ENCODE measurements at regions not wholly inside any gene's neighbourhood (a gene's known extent, or its start where the extent isn't known, plus 50 kb on each side); places are given as distances from the start of the nearest gene placed in this dataset.
"Not testable (repeated sequence)": the region's sequence is repeated elsewhere in the genome, so short reads cannot be mapped to it uniquely, and the experiment has no call there.

GRCh38 chrX:114037515-114037914 lies 546.4 kb upstream of the HTR2C start:
- Histone ChIP-seq H3K4me1 (peaks cover 9% of the 10 kb centered on the region), H3K9me3 (no peaks in the 10 kb centered on the region; the same call in 1 of the 2 replicates)
- in situ Hi-C loops (cut with MboI; ENCODE audit: low sequenced_read_pairs) = no loop called here

DNA sequence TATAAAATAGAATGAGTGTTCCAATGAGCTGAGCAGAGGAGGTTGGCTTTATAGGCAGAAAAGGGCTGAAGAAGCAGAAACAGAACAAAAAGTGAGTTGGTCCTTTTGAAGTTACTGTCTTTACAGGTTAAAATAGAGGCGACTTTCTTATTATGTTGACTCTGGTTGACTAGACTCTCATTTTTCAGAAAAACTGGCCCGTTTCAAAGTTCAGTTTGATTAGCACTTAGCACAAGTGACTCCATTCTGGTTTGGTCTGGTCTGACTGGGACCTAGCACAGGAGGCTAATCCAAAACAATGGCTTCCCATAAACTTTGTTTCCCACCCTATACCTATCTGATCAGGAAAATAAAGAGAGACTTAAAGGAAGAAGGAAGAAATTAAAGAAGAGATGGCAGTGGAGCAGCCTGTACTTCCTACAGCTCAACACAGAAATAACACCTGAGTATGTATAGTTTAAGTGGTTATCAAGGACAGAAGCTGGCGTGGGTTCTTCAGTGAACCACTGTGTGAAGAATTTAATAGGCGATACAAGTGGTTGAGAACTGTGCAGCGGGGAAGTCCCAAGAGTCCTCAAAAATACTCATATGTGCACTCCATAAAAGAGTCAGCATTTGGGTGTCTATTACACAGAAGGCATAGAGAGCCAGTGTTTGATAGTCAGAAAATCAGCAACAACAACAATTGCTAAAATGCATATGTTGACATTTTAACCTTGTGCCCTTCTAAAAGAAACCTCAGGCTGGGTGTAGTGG lies 554.8 kb upstream of the HTR2C start:
- peaks cover 8% of the 10 kb centered on the region for H3K9me3 ChIP-seq
- DNase-seq (ENCODE audit: low spot score in 2 of 2) = no peak
- in situ Hi-C loops (cut with MboI; ENCODE audit: low sequenced_read_pairs) = no loop called here
- no peaks in the 10 kb centered on the region for H3K4me1 ChIP-seq
- no peaks in the 10 kb centered on the region for H3K27me3 ChIP-seq (ENCODE audit: low read depth)
- H3K4me3 ChIP-seq = no peak overlapping the region
- no peaks in the 10 kb centered on the region for H3K36me3 ChIP-seq (replicated peaks)

More at GRCh38 chrX:114037515-114037914, 546.4 kb upstream of the HTR2C start:
- Histone ChIP-seq H3K27me3 (ENCODE audit: low read depth) (no peaks in the 10 kb centered on the region), H3K36me3 (replicated peaks) (no peaks in the 10 kb centered on the region), H3K4me3 (no peak overlapping the region)
- DNase-seq (ENCODE audit: low spot score in 2 of 2) = no peak

DNA sequence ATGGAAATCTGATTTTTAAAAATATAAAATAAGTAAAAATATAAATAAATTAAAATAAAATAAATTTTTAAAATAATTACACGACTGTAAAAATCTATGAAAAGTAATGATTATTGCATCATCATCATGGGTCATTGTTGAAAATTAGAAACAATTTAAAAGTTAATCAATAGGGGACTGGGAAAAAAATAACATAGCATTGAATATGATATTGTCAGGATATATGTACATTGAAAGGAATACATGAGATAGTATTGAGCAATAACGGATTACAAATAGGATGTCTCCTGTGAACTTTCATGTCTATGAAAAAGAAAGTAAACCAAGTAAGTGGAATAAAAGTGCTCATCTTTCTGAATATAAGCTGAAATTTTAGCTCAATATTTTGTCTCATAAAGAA lies 566.8 kb upstream of the HTR2C start:
- Histone ChIP-seq H3K4me3 (no peak overlapping the region), H3K9me3 (no peaks in the 10 kb centered on the region), H3K4me1 (peaks cover 30% of the 10 kb centered on the region), H3K27me3 (ENCODE audit: low read depth) (no peaks in the 10 kb centered on the region), H3K36me3 (replicated peaks) (no peaks in the 10 kb centered on the region)
- in situ Hi-C loops (cut with MboI; ENCODE audit: low sequenced_read_pairs) = no loop called here
- DNase-seq (ENCODE audit: low spot score in 2 of 2) = no peak

GRCh38 chrX:114015966-114016365 lies 567.9 kb upstream of the HTR2C start:
- in situ Hi-C loops (cut with MboI; ENCODE audit: low sequenced_read_pairs) = no loop called here
- H3K27me3 ChIP-seq (ENCODE audit: low read depth) = no peaks in the 10 kb centered on the region
- H3K36me3 ChIP-seq (replicated peaks) = no peaks in the 10 kb centered on the region
- no peak for DNase-seq (ENCODE audit: low spot score in 2 of 2)
- no peak overlapping the region for H3K4me3 ChIP-seq
- peaks cover 30% of the 10 kb centered on the region for H3K4me1 ChIP-seq
- H3K9me3 ChIP-seq = no peaks in the 10 kb centered on the region

GRCh38 chrX:114006664-114007063 lies 577.2 kb upstream of the HTR2C start:
- no peaks in the 10 kb centered on the region for H3K4me1 ChIP-seq
- H3K9me3 ChIP-seq = no peaks in the 10 kb centered on the region
- DNase-seq (ENCODE audit: low spot score in 2 of 2) = no peak
- no peak overlapping the region for H3K4me3 ChIP-seq
- H3K36me3 ChIP-seq (replicated peaks) = no peaks in the 10 kb centered on the region
- no peaks in the 10 kb centered on the region for H3K27me3 ChIP-seq (ENCODE audit: low read depth)
- in situ Hi-C loops (cut with MboI; ENCODE audit: low sequenced_read_pairs) = no loop called here

- no peaks in the 10 kb centered on the region for H3K36me3 ChIP-seq (replicated peaks)
- peaks cover 8% of the 10 kb centered on the region for H3K4me1 ChIP-seq
- H3K9me3 ChIP-seq = no peaks in the 10 kb centered on the region
- H3K4me3 ChIP-seq = no peak overlapping the region
- no peaks in the 10 kb centered on the region for H3K27me3 ChIP-seq (ENCODE audit: low read depth)
- DNase-seq (ENCODE audit: low spot score in 2 of 2) = no peak
- in situ Hi-C loops (cut with MboI; ENCODE audit: low sequenced_read_pairs) = no loop called here
Measured at GRCh38 chrX:113996781-113997180, 587.1 kb upstream of the HTR2C start.

- peak overlapping the region; percentile 24 for H3K4me3 ChIP-seq
- peak; percentile 36 to 71 for DNase-seq (ENCODE audit: low spot score in 2 of 2)
Measured at GRCh38 chrX:113991720-113992119, 592.2 kb upstream of the HTR2C start.

DNA sequence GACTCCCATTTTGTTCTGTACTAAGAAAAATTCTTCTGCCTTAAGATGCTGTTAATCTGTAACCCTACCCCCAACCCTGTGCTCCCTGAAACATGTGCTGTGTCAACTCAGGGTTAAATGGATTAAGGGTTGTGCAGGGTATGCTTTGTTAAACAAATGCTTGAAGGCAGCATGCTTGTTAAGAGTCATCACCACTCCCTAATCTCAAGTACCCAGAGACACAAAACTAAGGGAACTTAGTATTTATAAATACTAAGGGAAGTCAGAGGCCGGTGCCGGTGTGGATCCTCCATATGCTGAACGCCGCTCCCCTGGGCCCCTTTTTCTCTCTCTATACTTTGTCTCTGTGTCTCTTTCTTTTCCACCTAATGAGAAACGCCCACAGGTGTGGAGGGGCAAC lies 593.2 kb upstream of the HTR2C start:
- Histone ChIP-seq H3K4me1 (peaks cover 35% of the 10 kb centered on the region), H3K4me3 (peak overlapping the region; percentile 24)
- H3K9me3 ChIP-seq; H3K27me3 ChIP-seq (ENCODE audit: low read depth); H3K36me3 ChIP-seq (replicated peaks); in situ Hi-C loops (cut with MboI; ENCODE audit: low sequenced_read_pairs): not testable (repeated sequence)
- DNase-seq (ENCODE audit: low spot score in 2 of 2) = peak; percentile 79 to 92

More at GRCh38 chrX:113991720-113992119, 592.2 kb upstream of the HTR2C start:
- H3K9me3 ChIP-seq; in situ Hi-C loops (cut with MboI; ENCODE audit: low sequenced_read_pairs); H3K27me3 ChIP-seq (ENCODE audit: low read depth); H3K36me3 ChIP-seq (replicated peaks): not testable (repeated sequence)
- H3K4me1 ChIP-seq = peaks cover 35% of the 10 kb centered on the region

DNA sequence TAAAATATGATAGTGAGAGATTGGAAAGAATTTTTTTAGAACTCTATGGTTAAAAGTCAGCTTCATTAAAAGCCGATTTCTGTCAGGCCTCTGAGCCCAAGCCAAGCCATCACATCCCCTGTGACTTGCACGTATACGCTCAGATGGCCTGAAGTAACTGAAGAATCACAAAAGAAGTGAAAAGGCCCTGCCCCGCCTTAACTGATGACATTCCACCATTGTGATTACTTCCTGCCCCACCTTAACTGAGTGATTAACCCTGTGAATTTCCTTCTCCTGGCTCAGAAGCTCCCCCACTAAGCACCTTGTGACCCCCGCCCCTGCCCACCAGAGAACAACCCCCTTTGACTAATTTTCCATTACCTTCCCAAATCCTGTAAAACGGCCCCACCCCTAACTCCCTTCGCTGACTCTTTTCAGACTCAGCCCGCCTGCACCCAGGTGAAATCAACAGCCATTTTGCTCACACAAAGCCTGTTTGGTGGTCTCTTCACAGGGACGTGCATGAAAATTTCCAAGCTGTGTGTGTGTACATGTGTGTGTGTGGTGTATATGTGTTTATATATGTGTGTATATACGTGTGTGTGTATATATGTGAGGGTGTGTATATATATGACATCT lies 595.5 kb upstream of the HTR2C start:
- H3K27me3 ChIP-seq (ENCODE audit: low read depth); H3K4me3 ChIP-seq; H3K9me3 ChIP-seq; in situ Hi-C loops (cut with MboI; ENCODE audit: low sequenced_read_pairs): not testable (repeated sequence)
- Histone ChIP-seq H3K4me1 (peaks cover 31% of the 10 kb centered on the region), H3K36me3 (replicated peaks) (peaks cover 18% of the 10 kb centered on the region)
- peak in 1 of 2 experiments; percentile 50 for DNase-seq (ENCODE audit: low spot score in 2 of 2)

GRCh38 chrX:113986427-113986826 lies 597.5 kb upstream of the HTR2C start:
- no peak for DNase-seq (ENCODE audit: low spot score in 2 of 2)
- Histone ChIP-seq H3K4me3 (no peak overlapping the region), H3K4me1 (peaks cover 26% of the 10 kb centered on the region), H3K27me3 (ENCODE audit: low read depth) (no peaks in the 10 kb centered on the region), H3K36me3 (replicated peaks) (peaks cover 18% of the 10 kb centered on the region), H3K9me3 (no peaks in the 10 kb centered on the region)
- in situ Hi-C loops (cut with MboI; ENCODE audit: low sequenced_read_pairs) = no loop called here

GRCh38 chrX:113982766-113983165 lies 601.1 kb upstream of the HTR2C start:
- Histone ChIP-seq H3K9me3 (peaks cover 4% of the 10 kb centered on the region), H3K4me3 (no peak overlapping the region), H3K27me3 (ENCODE audit: low read depth) (no peaks in the 10 kb centered on the region), H3K36me3 (replicated peaks) (peaks cover 24% of the 10 kb centered on the region), H3K4me1 (peaks cover 4% of the 10 kb centered on the region; the same call in 1 of the 2 replicates)
- DNase-seq (ENCODE audit: low spot score in 2 of 2) = no peak
- in situ Hi-C loops (cut with MboI; ENCODE audit: low sequenced_read_pairs) = no loop called here

DNA sequence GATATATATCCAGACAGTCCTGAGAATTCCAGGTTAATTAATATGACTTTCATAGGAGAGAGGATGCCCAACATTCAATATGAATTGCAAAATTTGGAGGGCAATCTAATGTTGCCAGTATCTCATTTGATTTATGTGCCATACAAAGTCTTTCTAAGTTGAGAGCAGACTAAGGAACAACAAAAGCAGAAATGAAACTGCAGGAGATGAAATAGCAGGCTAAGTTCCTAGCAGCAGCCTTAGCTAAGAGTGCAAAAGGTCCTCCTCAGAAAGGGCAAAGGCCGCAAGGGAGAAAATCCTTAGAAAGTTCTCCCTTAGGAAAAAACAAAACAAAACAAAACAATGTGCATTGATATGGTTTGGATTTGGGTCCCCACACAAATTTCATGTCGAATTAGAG lies 602.9 kb upstream of the HTR2C start:
- peaks cover 4% of the 10 kb centered on the region for H3K9me3 ChIP-seq

DNA sequence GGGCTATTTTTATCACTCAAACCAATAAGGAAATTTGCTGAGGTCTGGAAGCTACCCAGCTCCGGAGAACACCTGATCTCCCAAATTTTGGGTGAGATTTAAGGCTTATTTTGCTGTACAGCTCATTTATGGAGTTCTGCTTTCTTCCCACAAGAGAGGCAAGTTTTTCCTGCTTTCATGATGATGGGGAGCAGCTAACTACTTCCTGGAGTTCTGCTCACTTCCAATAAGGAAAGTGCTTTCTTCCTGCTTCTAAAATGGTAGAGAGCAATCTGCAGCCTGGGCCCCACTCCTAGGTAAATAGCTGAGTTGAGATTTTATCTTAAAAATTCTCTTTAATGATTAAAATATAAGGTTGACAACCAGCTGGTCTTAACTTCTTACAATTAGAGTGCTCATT lies 606.0 kb upstream of the HTR2C start:
- H3K36me3 ChIP-seq (replicated peaks) = peaks cover 6% of the 10 kb centered on the region; the same call in 1 of the 2 replicates

More for the DNA sequence above, 602.9 kb upstream of the HTR2C start:
- peaks cover 6% of the 10 kb centered on the region for H3K4me1 ChIP-seq
- in situ Hi-C loops (cut with MboI; ENCODE audit: low sequenced_read_pairs) = no loop called here
- H3K27me3 ChIP-seq (ENCODE audit: low read depth) = no peaks in the 10 kb centered on the region
- DNase-seq (ENCODE audit: low spot score in 2 of 2) = no peak
- no peak overlapping the region for H3K4me3 ChIP-seq
- peaks cover 16% of the 10 kb centered on the region for H3K36me3 ChIP-seq (replicated peaks)

DNA sequence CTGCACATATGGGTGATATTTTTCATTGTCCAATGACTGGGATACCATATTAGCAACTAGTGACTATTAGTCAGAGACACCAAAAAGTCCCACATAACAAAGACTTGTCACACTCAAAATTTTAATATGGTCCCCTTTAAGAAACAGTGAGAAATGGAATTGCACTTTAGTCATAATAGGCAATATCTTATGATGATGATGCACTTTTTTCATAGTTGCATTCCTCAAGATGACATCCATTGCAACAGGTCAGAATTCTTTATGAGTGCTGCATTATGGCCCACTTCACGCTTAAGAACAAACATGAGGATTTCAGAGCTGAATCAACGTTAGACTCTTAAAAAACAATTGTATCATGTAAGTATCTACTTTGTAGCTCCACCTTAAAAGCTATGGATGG lies 608.4 kb upstream of the HTR2C start:
- H3K9me3 ChIP-seq = peaks cover 4% of the 10 kb centered on the region
- no peaks in the 10 kb centered on the region for H3K27me3 ChIP-seq (ENCODE audit: low read depth)
- no peak overlapping the region for H3K4me3 ChIP-seq
- in situ Hi-C loops (cut with MboI; ENCODE audit: low sequenced_read_pairs) = no loop called here
- DNase-seq (ENCODE audit: low spot score in 2 of 2) = no peak
- peaks cover 30% of the 10 kb centered on the region for H3K4me1 ChIP-seq
- no peaks in the 10 kb centered on the region for H3K36me3 ChIP-seq (replicated peaks)

More for the DNA sequence above, 606.0 kb upstream of the HTR2C start:
- no peaks in the 10 kb centered on the region for H3K27me3 ChIP-seq (ENCODE audit: low read depth)
- peaks cover 30% of the 10 kb centered on the region for H3K4me1 ChIP-seq
- H3K9me3 ChIP-seq = peaks cover 4% of the 10 kb centered on the region
- no peak for DNase-seq (ENCODE audit: low spot score in 2 of 2)
- in situ Hi-C loops (cut with MboI; ENCODE audit: low sequenced_read_pairs) = no loop called here
- H3K4me3 ChIP-seq = no peak overlapping the region

Data from HAP-1 (cell line).